ENCODE measurements at regions not wholly inside any gene's neighbourhood (a gene's known extent, or its start where the extent isn't known, plus 50 kb on each side); places are given as distances from the start of the nearest gene placed in this dataset.

DNA sequence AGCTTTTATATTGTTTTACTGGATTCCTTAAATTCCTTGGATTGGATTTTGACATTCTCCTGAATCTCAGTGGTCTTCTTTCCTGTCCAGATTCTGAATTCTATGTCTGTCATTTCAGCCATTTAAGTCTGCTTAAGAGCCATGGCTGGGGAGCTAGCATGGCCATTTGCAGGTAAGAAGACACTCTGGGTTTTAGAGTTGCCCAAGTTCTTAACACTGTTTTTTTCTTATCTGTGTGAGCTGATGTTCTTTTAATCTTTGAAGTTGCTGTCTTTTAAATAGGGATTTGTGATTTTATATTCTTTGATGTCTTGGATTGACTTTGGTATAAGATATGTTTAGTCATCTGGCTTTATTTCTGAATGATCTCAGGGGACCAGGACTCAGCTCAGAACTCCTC lies 677.2 kb downstream of the CCDC85A start:
- BruUV-seq (replicated peaks) = no TSS peak
- POLR2A ChIA-PET (ENCODE audit: unreplicated experiment) = no interaction called here
- Histone ChIP-seq H3K4me2 (ENCODE audit: low read length) (no peak overlapping the region), H3K4me1 (ENCODE audit: insufficient read depth, low read length) (no peaks in the 10 kb centered on the region), H3F3A (ENCODE audit: low read length, unreplicated experiment) (no peaks in the 10 kb centered on the region), H3K9ac (ENCODE audit: low read length) (no peak overlapping the region), H3K27me3 (ENCODE audit: low read length) (0 out of 2 replicates have a peak, but pooled peaks cover under 1% of the 10 kb centered on the region), H2AFZ (ENCODE audit: low read length) (no peak overlapping the region), H3K9me2 (replicated peaks; ENCODE audit: low read length) (no peaks in the 10 kb centered on the region), H3K9me3 (ENCODE audit: low read length) (no peaks in the 10 kb centered on the region), H3K79me2 (ENCODE audit: low read length) (no peaks in the 10 kb centered on the region), H3K36me3 (ENCODE audit: low read depth, low read length) (no peaks in the 10 kb centered on the region), H3K27ac (ENCODE audit: low read length) (no peak overlapping the region), H3K4me3 (ENCODE audit: low read length) (no peak overlapping the region), H4K20me1 (ENCODE audit: low read length) (no peaks in the 10 kb centered on the region)
- CTCF ChIA-PET = no interaction called here
- ATAC-seq (no peak), DNase-seq (no peak)
- TF ChIP-seq EZH2 (IDR thresholded peaks at IDR 0.05; ENCODE audit: low read length, unreplicated experiment) (no peak), EZH2phosphoT487 (IDR thresholded peaks at IDR 0.05; ENCODE audit: borderline replicate concordance, low read length) (no peak)
- TF ChIP-seq, protein P1, sequence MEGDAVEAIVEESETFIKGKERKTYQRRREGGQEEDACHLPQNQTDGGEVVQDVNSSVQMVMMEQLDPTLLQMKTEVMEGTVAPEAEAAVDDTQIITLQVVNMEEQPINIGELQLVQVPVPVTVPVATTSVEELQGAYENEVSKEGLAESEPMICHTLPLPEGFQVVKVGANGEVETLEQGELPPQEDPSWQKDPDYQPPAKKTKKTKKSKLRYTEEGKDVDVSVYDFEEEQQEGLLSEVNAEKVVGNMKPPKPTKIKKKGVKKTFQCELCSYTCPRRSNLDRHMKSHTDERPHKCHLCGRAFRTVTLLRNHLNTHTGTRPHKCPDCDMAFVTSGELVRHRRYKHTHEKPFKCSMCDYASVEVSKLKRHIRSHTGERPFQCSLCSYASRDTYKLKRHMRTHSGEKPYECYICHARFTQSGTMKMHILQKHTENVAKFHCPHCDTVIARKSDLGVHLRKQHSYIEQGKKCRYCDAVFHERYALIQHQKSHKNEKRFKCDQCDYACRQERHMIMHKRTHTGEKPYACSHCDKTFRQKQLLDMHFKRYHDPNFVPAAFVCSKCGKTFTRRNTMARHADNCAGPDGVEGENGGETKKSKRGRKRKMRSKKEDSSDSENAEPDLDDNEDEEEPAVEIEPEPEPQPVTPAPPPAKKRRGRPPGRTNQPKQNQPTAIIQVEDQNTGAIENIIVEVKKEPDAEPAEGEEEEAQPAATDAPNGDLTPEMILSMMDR (conservative IDR thresholded peaks at IDR 0.05; ENCODE audit: low read depth, low read length) = no peak
- intact Hi-C loops (cut with micrococcal nuclease) = no loop called here

DNA sequence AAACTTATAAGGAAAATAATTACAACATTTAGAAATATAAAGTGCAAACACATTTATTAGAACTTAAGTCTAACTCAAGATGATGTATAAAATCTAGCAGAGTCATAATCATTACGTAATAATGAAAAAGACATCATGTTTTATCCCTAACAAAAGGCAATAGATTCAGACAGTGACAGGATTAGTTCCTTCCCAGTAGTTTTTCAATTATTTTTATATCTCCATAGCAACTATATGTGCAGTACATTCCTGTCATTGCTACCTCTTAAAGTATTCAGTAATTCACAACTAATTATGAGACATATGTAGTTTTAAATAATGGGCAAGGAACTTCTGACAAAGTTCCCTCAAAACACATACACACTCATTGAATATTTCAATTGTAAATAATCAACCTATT lies 687.9 kb downstream of the CCDC85A start:
- H3K27ac ChIP-seq (ENCODE audit: low read length) = no peak overlapping the region
- H3K9me2 ChIP-seq (replicated peaks; ENCODE audit: low read length) = no peaks in the 10 kb centered on the region

DNA sequence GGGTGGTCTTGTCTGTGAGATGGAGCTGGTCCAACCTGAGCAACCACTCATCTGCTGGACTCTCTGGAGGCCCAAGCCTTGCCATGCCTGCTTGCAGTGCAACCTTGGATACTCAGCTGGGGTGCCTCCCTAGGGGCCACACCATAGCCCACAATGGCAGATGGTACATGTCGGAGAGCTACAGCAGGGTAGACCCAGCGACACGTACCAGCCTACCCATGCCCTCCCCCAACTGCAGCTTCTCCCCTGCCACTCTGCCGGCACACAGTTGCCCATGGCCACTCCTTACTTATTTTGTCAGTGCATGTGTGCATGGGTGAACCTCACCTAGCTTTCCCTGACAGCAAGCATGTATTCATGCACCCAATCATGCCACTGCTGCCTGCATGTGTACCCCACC lies 690.9 kb downstream of the CCDC85A start:
- Histone ChIP-seq H3K27me3 (ENCODE audit: low read length) (peaks cover 50% of the 10 kb centered on the region), H3K79me2 (ENCODE audit: low read length) (no peaks in the 10 kb centered on the region), H3F3A (ENCODE audit: low read length, unreplicated experiment) (no peaks in the 10 kb centered on the region), H3K9ac (ENCODE audit: low read length) (no peak overlapping the region), H3K9me3 (ENCODE audit: low read length) (no peaks in the 10 kb centered on the region), H3K9me2 (replicated peaks; ENCODE audit: low read length) (no peaks in the 10 kb centered on the region), H3K4me2 (ENCODE audit: low read length) (no peak overlapping the region), H3K4me1 (ENCODE audit: insufficient read depth, low read length) (no peaks in the 10 kb centered on the region), H3K27ac (ENCODE audit: low read length) (no peak overlapping the region), H2AFZ (ENCODE audit: low read length) (no peak overlapping the region), H3K4me3 (ENCODE audit: low read length) (no peak overlapping the region), H3K36me3 (ENCODE audit: low read depth, low read length) (no peaks in the 10 kb centered on the region), H4K20me1 (ENCODE audit: low read length) (no peaks in the 10 kb centered on the region)
- ChIA-PET POLR2A (ENCODE audit: unreplicated experiment) (no interaction called here), CTCF (no interaction called here)
- intact Hi-C loops (cut with micrococcal nuclease) = no loop called here
- DNase-seq (no peak), ATAC-seq (no peak)
- no TSS peak for BruUV-seq (replicated peaks)
- TF ChIP-seq EZH2 (IDR thresholded peaks at IDR 0.05; ENCODE audit: low read length, unreplicated experiment) (no peak), EZH2phosphoT487 (IDR thresholded peaks at IDR 0.05; ENCODE audit: borderline replicate concordance, low read length) (no peak)
- TF ChIP-seq, protein P1 (conservative IDR thresholded peaks at IDR 0.05; ENCODE audit: low read depth, low read length) = no peak

More for the DNA sequence above, 687.9 kb downstream of the CCDC85A start:
- Histone ChIP-seq H3K4me3 (ENCODE audit: low read length) (no peak overlapping the region), H3K79me2 (ENCODE audit: low read length) (no peaks in the 10 kb centered on the region), H3K9ac (ENCODE audit: low read length) (no peak overlapping the region), H3K27me3 (ENCODE audit: low read length) (peaks cover 24% of the 10 kb centered on the region; the same call in 1 of the 2 replicates), H3K9me3 (ENCODE audit: low read length) (no peaks in the 10 kb centered on the region), H3K4me1 (ENCODE audit: insufficient read depth, low read length) (no peaks in the 10 kb centered on the region), H2AFZ (ENCODE audit: low read length) (no peak overlapping the region), H3K4me2 (ENCODE audit: low read length) (no peak overlapping the region), H3K36me3 (ENCODE audit: low read depth, low read length) (no peaks in the 10 kb centered on the region), H3F3A (ENCODE audit: low read length, unreplicated experiment) (no peaks in the 10 kb centered on the region), H4K20me1 (ENCODE audit: low read length) (no peaks in the 10 kb centered on the region)
- TF ChIP-seq EZH2phosphoT487 (IDR thresholded peaks at IDR 0.05; ENCODE audit: borderline replicate concordance, low read length) = no peak
- TF ChIP-seq, protein P1 (conservative IDR thresholded peaks at IDR 0.05; ENCODE audit: low read depth, low read length) = no peak
- TF ChIP-seq EZH2 (IDR thresholded peaks at IDR 0.05; ENCODE audit: low read length, unreplicated experiment) = no peak
- DNase-seq (no peak), ATAC-seq (no peak)
- intact Hi-C loops (cut with micrococcal nuclease) = no loop called here
- no TSS peak for BruUV-seq (replicated peaks)
- CTCF ChIA-PET = no interaction called here
- POLR2A ChIA-PET (ENCODE audit: unreplicated experiment) = no interaction called here
